ENCODE measurements at regions not wholly inside any gene's neighbourhood (a gene's known extent, or its start where the extent isn't known, plus 50 kb on each side); places are given as distances from the start of the nearest gene placed in this dataset.
A peak's percentile ranks its signal among the peaks of the same experiment; 100 is the strongest.

DNA sequence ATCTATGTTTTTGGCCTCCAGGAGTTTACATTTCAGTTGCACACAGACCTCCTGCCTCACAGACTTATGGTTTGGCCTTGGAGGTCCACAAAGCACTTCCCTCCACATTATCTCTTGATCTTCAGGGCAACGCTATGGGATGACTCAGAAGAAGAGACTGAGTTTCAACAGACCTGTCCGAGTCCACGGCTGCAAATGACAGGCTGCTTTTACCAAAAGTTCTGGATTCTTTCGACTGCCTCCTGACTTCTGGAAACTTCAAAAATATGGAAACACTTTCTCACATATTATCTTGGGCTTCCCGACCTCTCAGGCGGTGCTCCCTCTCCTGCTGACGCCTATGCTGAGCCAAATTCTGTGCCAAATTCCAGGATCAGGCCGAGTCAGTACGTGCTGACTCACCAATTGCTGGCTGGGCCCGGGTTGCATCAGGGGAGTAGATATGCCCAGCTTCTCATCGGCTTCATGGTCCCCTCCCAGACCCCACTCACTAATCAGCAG, 190.2 kb downstream of the BMP7 start:
- DNase-seq (ENCODE audit: low read depth in 4 of 4, low spot score in 1 of 4): no peak

DNA sequence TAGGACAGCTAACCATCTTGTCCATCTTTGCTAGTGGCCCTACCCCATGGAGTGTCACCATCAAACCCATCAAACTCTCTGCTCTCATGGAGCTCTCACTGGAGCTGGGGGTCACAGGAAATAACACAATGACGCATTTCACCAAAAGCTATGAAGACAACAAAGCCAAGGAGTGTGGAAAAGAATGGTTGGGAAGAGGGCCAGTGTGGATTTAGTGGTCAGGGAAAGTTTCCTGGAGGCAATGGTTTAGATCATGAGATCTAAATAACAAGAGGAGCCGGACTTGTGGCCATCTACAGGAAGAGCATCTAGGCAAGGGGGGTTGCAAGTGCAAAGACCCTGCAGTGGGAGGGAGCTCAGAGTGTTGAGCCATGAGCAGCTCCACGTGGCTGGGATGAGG, 189.5 kb downstream of the BMP7 start:
- DNase-seq (ENCODE audit: low read depth in 4 of 4, low spot score in 1 of 4): no peak

- DNase-seq (ENCODE audit: low read depth in 4 of 4, low spot score in 1 of 4): no peak
Observed at GRCh38 chr20:57078116-57078515, 188.3 kb downstream of the BMP7 start.

DNA sequence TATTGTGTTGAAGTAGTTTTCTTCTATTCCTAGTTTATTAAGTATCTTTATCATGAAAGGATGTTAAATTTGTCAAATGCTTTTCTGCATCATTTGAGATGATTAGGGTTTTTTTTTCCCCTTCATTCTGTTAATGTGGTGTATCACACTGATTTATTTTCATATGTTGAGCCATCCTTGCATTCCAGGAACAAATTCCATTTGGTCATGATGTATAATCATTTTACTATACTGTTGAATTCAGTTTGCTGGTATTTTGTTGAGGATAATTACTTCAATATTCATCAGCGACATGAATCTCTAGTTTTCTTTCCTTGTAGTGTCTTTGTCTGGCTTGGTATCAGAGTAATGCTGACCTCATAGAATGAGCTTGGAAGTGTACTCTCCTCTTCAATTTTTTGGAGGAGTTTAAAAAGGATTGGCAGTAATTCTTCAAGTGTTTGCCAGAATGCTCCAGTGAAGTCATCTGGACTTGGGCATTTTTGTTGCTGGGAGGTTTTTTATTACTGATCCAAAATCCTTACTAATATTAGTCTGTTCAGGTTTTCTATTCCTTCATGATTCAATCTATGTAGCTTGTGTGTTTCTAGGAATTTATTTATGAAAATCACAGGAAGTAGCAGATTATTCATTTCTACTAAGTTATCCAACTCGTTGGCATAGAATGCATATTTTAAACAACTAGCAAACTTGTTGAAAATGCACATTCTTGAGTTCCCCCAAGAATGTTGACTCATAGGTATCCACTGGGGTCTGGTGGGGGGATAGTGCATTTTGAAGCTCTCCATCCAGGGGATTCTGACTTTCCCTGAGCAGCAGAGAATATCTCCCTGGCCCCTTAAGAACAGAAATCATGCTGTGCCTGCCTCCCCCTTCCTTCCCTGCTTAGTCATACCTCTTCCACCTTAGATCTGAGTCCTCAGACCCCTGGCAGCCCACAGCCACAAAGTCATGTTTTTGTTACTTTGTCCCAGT, 187.1 kb downstream of the BMP7 start:
- no peak for DNase-seq (ENCODE audit: low read depth in 4 of 4, low spot score in 1 of 4)

- DNase-seq (ENCODE audit: low read depth in 4 of 4, low spot score in 1 of 4): no peak
Observed at GRCh38 chr20:57080796-57081195, 185.6 kb downstream of the BMP7 start.

DNA sequence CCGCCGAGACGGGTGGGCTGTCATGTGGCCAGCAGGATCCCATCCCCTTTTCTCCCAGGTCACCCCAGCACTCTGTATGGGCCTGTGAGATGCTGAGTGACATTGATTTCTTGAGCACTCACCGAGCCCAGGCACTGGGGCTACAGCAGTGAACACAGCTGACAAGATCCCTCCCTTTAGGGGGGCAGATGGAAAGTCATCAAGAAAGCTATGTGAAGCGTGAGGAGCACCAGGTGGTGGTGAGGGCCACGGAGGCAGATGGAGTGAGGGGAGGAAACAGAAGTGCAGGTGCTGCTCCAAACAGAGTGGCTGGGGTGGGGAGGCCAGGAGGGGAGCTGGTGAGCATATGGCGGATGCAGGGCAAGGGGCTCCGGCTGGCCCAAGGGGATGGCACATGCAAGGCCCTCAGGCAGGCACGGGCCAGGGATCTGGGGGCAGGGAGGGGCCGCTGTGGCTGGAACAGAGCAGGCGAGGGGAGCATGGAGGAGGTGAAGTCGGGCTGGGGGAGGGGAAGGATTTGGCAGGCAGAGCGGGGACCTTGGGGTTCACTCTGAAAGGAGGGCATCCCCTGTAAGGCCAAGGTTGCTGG, 184.0 kb downstream of the BMP7 start:
- no peak for DNase-seq (ENCODE audit: low read depth in 4 of 4, low spot score in 1 of 4)

- no peak for DNase-seq (ENCODE audit: low read depth in 4 of 4, low spot score in 1 of 4)
Observed at GRCh38 chr20:57083072-57083471, 183.4 kb downstream of the BMP7 start.

DNA sequence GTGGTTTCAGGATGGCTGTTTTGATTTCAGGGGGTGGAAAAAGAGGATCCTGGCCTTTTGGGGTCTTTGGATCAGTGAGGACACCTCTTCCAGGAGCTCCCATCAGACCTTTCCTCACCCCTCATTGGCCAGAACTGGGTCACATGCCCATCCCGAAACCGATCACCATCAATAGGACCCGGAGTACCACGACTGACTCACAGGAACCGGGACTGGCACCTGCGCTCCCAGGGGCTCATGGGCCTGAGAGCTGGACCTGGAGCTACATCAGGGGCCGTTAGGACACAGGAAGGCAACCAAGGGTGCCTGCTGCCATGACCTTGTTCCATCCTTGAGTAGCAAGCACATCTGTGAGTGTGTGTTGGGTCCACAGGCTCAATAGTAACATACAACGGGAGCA, 180.4 kb downstream of the BMP7 start:
- no peak for DNase-seq (ENCODE audit: low read depth in 4 of 4, low spot score in 1 of 4)

- no peak for DNase-seq (ENCODE audit: low read depth in 4 of 4, low spot score in 1 of 4)
Observed at GRCh38 chr20:57087102-57087501, 179.3 kb downstream of the BMP7 start.

GRCh38 chr20:57087705-57088104, 178.7 kb downstream of the BMP7 start:
- DNase-seq (ENCODE audit: low read depth in 4 of 4, low spot score in 1 of 4): no peak

DNA sequence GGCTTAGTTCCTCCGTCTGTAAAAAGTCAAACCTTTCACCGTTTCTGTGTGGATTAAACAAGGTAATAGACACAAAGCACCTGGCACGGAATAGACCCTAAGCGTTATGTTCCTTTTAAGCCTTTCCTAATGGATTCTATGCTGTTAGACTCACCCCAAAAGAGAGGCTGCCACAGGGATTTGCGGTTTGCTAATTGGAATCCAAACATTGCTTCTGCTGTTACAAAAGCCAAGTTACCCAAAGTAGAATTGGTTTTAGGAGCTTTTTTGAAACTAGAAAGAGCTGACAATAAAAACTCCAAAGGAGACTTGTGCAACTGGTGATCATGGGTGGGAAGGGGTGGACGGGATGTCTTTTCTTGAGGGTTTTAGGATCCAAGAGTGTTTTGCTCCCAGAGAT, 178.0 kb downstream of the BMP7 start:
- no peak for DNase-seq (ENCODE audit: low read depth in 4 of 4, low spot score in 1 of 4)

- peak; percentile 21 to 60 (median 37) for DNase-seq (ENCODE audit: low read depth in 4 of 4, low spot score in 1 of 4)
Observed at GRCh38 chr20:57089699-57090144, 176.7 kb downstream of the BMP7 start.

GRCh38 chr20:57090590-57091560, 175.6 kb downstream of the BMP7 start:
- no peak for DNase-seq (ENCODE audit: low read depth in 4 of 4, low spot score in 1 of 4)

GRCh38 chr20:57091748-57092111, 174.7 kb downstream of the BMP7 start:
- no peak for DNase-seq (ENCODE audit: low read depth in 4 of 4, low spot score in 1 of 4)

DNA sequence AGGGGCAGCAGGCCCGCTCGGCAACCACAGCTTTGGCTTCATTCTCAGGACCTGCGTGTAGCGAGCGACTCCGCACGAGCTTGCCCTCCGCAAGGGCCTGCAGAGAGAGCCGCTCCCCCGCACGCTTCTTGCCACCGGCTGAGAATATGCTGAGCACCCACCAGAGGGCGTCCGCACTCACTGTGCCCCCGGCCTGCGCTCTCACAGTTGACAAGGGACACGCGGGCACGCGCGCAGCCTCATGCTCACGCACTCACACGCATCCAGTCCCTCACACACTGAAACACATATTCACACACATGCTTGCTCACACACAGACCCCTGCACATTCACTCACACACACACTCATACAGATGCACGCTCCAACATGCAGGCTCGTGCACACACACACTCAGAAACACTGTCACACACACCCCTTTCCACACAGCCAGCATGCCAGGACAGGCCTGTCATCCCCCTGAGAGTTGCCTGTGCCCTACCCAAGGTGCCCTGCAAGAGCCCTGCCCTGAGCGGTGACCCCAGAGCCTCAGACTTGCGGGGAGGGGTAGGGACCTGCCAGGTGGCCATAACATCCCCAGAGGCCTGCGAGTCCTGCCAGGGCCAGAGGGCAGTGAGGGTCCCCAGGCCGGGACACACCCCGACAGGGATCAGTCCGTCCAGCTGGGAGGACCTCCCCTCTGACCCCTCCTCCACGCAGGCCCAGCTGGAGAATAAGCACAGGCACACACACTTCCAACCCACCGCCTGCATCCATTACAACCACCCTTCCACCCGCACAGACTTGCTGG, 174.1 kb downstream of the BMP7 start:
- DNase-seq (ENCODE audit: low read depth in 4 of 4, low spot score in 1 of 4): peak; percentile 1 to 40 (median 39)

- no peak for DNase-seq (ENCODE audit: low read depth in 4 of 4, low spot score in 1 of 4)
Observed at GRCh38 chr20:57092900-57093530, 173.4 kb downstream of the BMP7 start.

DNA sequence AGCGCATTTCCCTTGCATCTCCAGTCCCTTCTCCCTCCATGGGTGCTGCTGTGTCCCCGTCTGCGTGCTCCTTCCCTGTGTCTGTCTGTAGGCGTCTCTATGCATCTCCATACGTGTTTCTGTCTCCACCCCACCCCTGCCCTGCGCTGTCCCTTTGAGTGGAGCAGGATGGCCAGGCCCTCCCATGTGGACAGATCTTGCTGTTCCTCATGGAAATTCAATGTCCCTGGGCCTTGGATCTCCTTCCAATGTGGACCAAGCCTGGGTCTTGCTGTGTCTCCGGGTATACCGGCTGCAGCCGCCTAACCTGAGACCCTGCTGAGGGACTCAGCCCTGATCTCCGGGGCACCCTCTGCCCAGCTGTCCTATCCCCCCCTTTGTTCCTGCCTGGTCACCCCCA, 172.7 kb downstream of the BMP7 start:
- no peak for DNase-seq (ENCODE audit: low read depth in 4 of 4, low spot score in 1 of 4)

DNA sequence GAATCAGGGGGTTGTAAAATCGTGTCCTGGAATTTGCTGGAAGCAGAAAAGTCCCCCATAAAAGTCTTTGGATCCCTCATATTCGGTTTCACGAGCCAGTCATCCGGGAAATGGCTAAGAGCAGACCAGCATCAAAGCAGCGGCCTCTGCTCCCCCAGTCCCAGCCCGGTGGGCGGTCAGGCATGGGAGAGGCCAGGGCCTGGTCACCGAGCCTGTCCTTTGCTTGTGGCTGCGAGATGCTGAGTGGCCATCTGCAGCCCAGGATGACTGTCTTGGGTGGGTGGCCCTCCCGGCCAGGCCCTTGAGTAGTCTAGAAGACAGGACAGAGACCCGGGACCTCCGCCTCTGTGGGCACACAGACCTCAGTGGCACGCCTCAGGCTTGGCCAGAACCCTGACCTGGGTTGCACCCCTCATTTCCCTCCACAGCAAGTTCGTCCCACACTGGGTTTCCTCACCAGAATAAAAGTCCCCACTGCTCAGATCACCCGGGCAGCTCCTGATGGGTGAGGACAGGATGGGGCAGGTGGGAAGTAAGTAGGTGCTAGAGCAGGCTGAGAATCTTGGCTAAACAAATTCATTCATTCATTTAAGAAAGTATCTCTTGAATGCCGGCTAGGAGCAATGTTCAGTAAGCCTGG, 172.1 kb downstream of the BMP7 start:
- no peak for DNase-seq (ENCODE audit: low read depth in 4 of 4, low spot score in 1 of 4)

DNA sequence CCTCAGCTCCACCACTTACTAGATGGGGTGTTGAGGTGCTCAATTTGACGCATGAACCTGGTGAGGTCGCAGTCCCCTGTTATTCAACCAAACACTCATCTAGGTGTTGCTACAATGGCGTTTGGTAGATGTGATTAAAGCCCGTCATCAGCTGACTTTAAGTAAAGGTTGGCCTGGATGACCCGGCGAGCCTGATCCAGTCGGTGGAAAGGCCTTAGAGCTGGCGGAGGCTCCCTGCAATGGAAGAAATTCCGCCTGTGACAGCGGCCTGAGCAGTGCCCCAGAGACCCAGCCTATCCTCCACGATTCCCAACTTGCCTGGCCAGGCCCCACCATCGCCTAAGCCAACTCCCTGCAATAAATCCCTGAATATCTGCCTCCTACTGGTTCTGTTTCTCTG, 171.4 kb downstream of the BMP7 start:
- no peak for DNase-seq (ENCODE audit: low read depth in 4 of 4, low spot score in 1 of 4)

All from stimulated activated CD4-positive, alpha-beta T cell treated with anti-CD3 and anti-CD28 coated beads, Interleukin-1b, Interleukin-23, amount 100 ng/mL, for 24 hours (primary cell).